Stimulated activated naive CD8-positive, alpha-beta T cell treated with anti-CD3 and anti-CD28 coated beads, Interleukin-15, amount 100 ng/mL, for 72 hours (primary cell): ENCODE measurements at regions not wholly inside any gene's neighbourhood (a gene's known extent, or its start where the extent isn't known, plus 50 kb on each side); places are given as distances from the start of the nearest gene placed in this dataset.

Experiments used
- ATAC-seq: fragments of 150-1000 bp; cut with Tn5 transposase; 2 replicates; pipeline ENCODE4 v1.10.0; 2021; ENCODE audit warnings: mild to moderate bottlenecking, moderate library complexity
- DNase-seq, 2 donors: peaks; one replicate each; pipeline ENCODE4 v3.0.0; 2021 to 2022
- H3K27ac Mint-ChIP-seq, 2 donors: one replicate each; pipeline ENCODE4 v1.8.0; 2022; ENCODE audit warnings: mild to moderate bottlenecking in 2 of 2, mixed read lengths in 2 of 2, moderate library complexity in 2 of 2
- H3K27me3 Mint-ChIP-seq: one replicate; pipeline ENCODE4 v1.8.0; 2022; ENCODE audit warnings: mixed read lengths
- H3K4me1 Mint-ChIP-seq: one replicate; pipeline ENCODE4 v1.8.0; 2022; ENCODE audit warnings: mild to moderate bottlenecking, mixed read lengths
- H3K4me3 Mint-ChIP-seq, 2 donors: one replicate each; pipeline ENCODE4 v1.8.0; 2022; ENCODE audit warnings: mild to moderate bottlenecking in 2 of 2, mixed read lengths in 2 of 2, moderate library complexity in 1 of 2
- H3K9me3 Mint-ChIP-seq, 2 donors: one replicate each; pipeline ENCODE4 v1.8.0; 2022; ENCODE audit warnings: mixed read lengths in 2 of 2

- no peaks in the 10 kb centered on the region for H3K4me1 Mint-ChIP-seq
- no peak overlapping the region for H3K27ac Mint-ChIP-seq
- peaks cover 0 to 6% of the 10 kb centered on the region in 2 donors for H3K9me3 Mint-ChIP-seq
- DNase-seq (no peak), ATAC-seq (no peak)
- no peak overlapping the region for H3K4me3 Mint-ChIP-seq
- no peaks in the 10 kb centered on the region for H3K27me3 Mint-ChIP-seq
Measured at GRCh38 chr5:121189342-121190305, 662.1 kb upstream of the FTMT start.

GRCh38 chr5:121199216-121199999, 652.3 kb upstream of the FTMT start:
- H3K27me3 Mint-ChIP-seq, result no peaks in the 10 kb centered on the region
- no peaks in the 10 kb centered on the region for H3K4me1 Mint-ChIP-seq
- no peak overlapping the region for H3K27ac Mint-ChIP-seq
- H3K9me3 Mint-ChIP-seq, result no peaks in the 10 kb centered on the region
- no peak for ATAC-seq
- no peak overlapping the region for H3K4me3 Mint-ChIP-seq
- DNase-seq, result no peak

- no peak for ATAC-seq
- no peak for DNase-seq
- Mint-ChIP-seq H3K27ac (no peak overlapping the region), H3K27me3 (no peaks in the 10 kb centered on the region), H3K4me1 (no peaks in the 10 kb centered on the region), H3K4me3 (no peak overlapping the region), H3K9me3 (peaks cover 11 to 17% of the 10 kb centered on the region in 2 donors)
Measured at GRCh38 chr5:121218086-121218485, 633.6 kb upstream of the FTMT start.

GRCh38 chr5:121221483-121221882, 630.2 kb upstream of the FTMT start:
- peaks cover 18 to 25% of the 10 kb centered on the region in 2 donors for H3K9me3 Mint-ChIP-seq

GRCh38 chr5:121226765-121227164, 624.9 kb upstream of the FTMT start:
- DNase-seq (no peak), ATAC-seq (no peak)
- H3K27ac Mint-ChIP-seq, result no peak overlapping the region
- no peaks in the 10 kb centered on the region for H3K27me3 Mint-ChIP-seq
- no peaks in the 10 kb centered on the region for H3K4me1 Mint-ChIP-seq
- peaks cover 26 to 40% of the 10 kb centered on the region in 2 donors for H3K9me3 Mint-ChIP-seq
- no peak overlapping the region for H3K4me3 Mint-ChIP-seq

More at GRCh38 chr5:121221483-121221882, 630.2 kb upstream of the FTMT start:
- Mint-ChIP-seq H3K27me3 (no peaks in the 10 kb centered on the region), H3K4me1 (no peaks in the 10 kb centered on the region), H3K4me3 (no peak overlapping the region), H3K27ac (peak overlapping the region in 1 of 2 donors; percentile 57)
- ATAC-seq, result no peak
- DNase-seq, result no peak

GRCh38 chr5:121239951-121240350, 611.7 kb upstream of the FTMT start:
- DNase-seq (no peak), ATAC-seq (no peak)
- Mint-ChIP-seq H3K27ac (no peak overlapping the region), H3K4me3 (no peak overlapping the region), H3K9me3 (peaks cover 0 to 4% of the 10 kb centered on the region in 2 donors), H3K4me1 (no peaks in the 10 kb centered on the region), H3K27me3 (no peaks in the 10 kb centered on the region)

- DNase-seq (no peak), ATAC-seq (no peak)
- Mint-ChIP-seq H3K27me3 (no peaks in the 10 kb centered on the region), H3K9me3 (peaks cover 0 to 24% of the 10 kb centered on the region in 2 donors), H3K4me3 (no peak overlapping the region), H3K27ac (no peak overlapping the region), H3K4me1 (no peaks in the 10 kb centered on the region)
Measured at GRCh38 chr5:121246971-121247370, 604.7 kb upstream of the FTMT start.

GRCh38 chr5:121251954-121252353, 599.7 kb upstream of the FTMT start:
- no peak for ATAC-seq
- Mint-ChIP-seq H3K9me3 (peaks cover 11 to 19% of the 10 kb centered on the region in 2 donors), H3K27me3 (no peaks in the 10 kb centered on the region), H3K4me1 (no peaks in the 10 kb centered on the region), H3K27ac (no peak overlapping the region), H3K4me3 (no peak overlapping the region)
- no peak for DNase-seq

GRCh38 chr5:121257621-121258020, 594.1 kb upstream of the FTMT start:
- H3K4me1 Mint-ChIP-seq, result no peaks in the 10 kb centered on the region
- no peak overlapping the region for H3K4me3 Mint-ChIP-seq
- DNase-seq, result no peak
- H3K9me3 Mint-ChIP-seq, result peaks cover 22 to 35% of the 10 kb centered on the region in 2 donors
- H3K27ac Mint-ChIP-seq, result no peak overlapping the region
- H3K27me3 Mint-ChIP-seq, result no peaks in the 10 kb centered on the region
- no peak for ATAC-seq

- no peaks in the 10 kb centered on the region for H3K27me3 Mint-ChIP-seq
Measured at GRCh38 chr5:121263456-121263855, 588.2 kb upstream of the FTMT start.

GRCh38 chr5:121264605-121265004, 587.1 kb upstream of the FTMT start:
- no peak overlapping the region for H3K4me3 Mint-ChIP-seq
- H3K4me1 Mint-ChIP-seq, result no peaks in the 10 kb centered on the region
- ATAC-seq (no peak), DNase-seq (no peak)
- no peak overlapping the region for H3K27ac Mint-ChIP-seq
- H3K27me3 Mint-ChIP-seq, result no peaks in the 10 kb centered on the region
- H3K9me3 Mint-ChIP-seq, result peaks cover 21 to 41% of the 10 kb centered on the region in 2 donors

More at GRCh38 chr5:121263456-121263855, 588.2 kb upstream of the FTMT start:
- H3K4me3 Mint-ChIP-seq, result no peak overlapping the region
- H3K9me3 Mint-ChIP-seq, result peaks cover 26 to 41% of the 10 kb centered on the region in 2 donors
- H3K27ac Mint-ChIP-seq, result no peak overlapping the region
- DNase-seq (no peak), ATAC-seq (no peak)
- no peaks in the 10 kb centered on the region for H3K4me1 Mint-ChIP-seq

GRCh38 chr5:121271546-121271945, 580.1 kb upstream of the FTMT start:
- no peaks in the 10 kb centered on the region for H3K27me3 Mint-ChIP-seq
- H3K4me3 Mint-ChIP-seq, result no peak overlapping the region
- H3K9me3 Mint-ChIP-seq, result peaks cover 10 to 26% of the 10 kb centered on the region in 2 donors
- no peak overlapping the region for H3K27ac Mint-ChIP-seq
- DNase-seq (no peak), ATAC-seq (no peak)
- no peaks in the 10 kb centered on the region for H3K4me1 Mint-ChIP-seq

GRCh38 chr5:121273833-121274433, 577.7 kb upstream of the FTMT start:
- no peak overlapping the region for H3K4me3 Mint-ChIP-seq
- ATAC-seq (no peak), DNase-seq (no peak)
- no peak overlapping the region for H3K27ac Mint-ChIP-seq
- no peaks in the 10 kb centered on the region for H3K27me3 Mint-ChIP-seq
- no peaks in the 10 kb centered on the region for H3K4me1 Mint-ChIP-seq
- peaks cover 4 to 15% of the 10 kb centered on the region in 2 donors for H3K9me3 Mint-ChIP-seq

GRCh38 chr5:121279801-121280200, 571.9 kb upstream of the FTMT start:
- Mint-ChIP-seq H3K4me1 (no peaks in the 10 kb centered on the region), H3K4me3 (no peak overlapping the region), H3K9me3 (peaks cover 0 to 10% of the 10 kb centered on the region in 2 donors), H3K27ac (no peak overlapping the region), H3K27me3 (no peaks in the 10 kb centered on the region)
- no peak for DNase-seq
- no peak for ATAC-seq

GRCh38 chr5:121285801-121286521, 565.7 kb upstream of the FTMT start:
- Mint-ChIP-seq H3K9me3 (peaks cover 0 to 18% of the 10 kb centered on the region in 2 donors), H3K27ac (no peak overlapping the region), H3K4me1 (no peaks in the 10 kb centered on the region), H3K4me3 (no peak overlapping the region), H3K27me3 (no peaks in the 10 kb centered on the region)
- ATAC-seq (no peak), DNase-seq (no peak)
